ENCODE measurements at regions not wholly inside any gene's neighbourhood (a gene's known extent, or its start where the extent isn't known, plus 50 kb on each side); places are given as distances from the start of the nearest gene placed in this dataset.

DNA sequence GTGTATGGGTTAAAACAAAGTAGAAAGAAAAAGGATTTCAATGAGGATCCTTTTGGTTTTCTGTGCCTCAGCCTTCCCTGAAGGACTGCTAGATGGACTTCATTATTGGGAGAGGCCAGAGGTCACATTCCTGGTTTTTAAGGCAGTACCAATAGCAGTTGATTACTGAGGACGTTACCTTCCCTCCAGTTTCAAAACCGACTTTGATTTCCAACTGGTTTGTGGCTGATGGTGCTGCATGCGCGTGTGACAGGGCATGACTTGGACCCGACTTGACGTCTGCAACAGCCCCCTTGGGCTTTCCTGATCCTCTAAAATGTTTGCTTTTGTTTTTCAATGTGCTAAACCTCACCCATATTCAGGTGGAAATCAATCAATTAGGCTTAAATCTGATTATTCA, 314.3 kb upstream of the ARGLU1 start:
- TF ChIP-seq, protein P1, sequence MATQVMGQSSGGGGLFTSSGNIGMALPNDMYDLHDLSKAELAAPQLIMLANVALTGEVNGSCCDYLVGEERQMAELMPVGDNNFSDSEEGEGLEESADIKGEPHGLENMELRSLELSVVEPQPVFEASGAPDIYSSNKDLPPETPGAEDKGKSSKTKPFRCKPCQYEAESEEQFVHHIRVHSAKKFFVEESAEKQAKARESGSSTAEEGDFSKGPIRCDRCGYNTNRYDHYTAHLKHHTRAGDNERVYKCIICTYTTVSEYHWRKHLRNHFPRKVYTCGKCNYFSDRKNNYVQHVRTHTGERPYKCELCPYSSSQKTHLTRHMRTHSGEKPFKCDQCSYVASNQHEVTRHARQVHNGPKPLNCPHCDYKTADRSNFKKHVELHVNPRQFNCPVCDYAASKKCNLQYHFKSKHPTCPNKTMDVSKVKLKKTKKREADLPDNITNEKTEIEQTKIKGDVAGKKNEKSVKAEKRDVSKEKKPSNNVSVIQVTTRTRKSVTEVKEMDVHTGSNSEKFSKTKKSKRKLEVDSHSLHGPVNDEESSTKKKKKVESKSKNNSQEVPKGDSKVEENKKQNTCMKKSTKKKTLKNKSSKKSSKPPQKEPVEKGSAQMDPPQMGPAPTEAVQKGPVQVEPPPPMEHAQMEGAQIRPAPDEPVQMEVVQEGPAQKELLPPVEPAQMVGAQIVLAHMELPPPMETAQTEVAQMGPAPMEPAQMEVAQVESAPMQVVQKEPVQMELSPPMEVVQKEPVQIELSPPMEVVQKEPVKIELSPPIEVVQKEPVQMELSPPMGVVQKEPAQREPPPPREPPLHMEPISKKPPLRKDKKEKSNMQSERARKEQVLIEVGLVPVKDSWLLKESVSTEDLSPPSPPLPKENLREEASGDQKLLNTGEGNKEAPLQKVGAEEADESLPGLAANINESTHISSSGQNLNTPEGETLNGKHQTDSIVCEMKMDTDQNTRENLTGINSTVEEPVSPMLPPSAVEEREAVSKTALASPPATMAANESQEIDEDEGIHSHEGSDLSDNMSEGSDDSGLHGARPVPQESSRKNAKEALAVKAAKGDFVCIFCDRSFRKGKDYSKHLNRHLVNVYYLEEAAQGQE (IDR thresholded peaks at IDR 0.05; ENCODE audit: borderline replicate concordance) = no peak
- TF ChIP-seq, protein P2, sequence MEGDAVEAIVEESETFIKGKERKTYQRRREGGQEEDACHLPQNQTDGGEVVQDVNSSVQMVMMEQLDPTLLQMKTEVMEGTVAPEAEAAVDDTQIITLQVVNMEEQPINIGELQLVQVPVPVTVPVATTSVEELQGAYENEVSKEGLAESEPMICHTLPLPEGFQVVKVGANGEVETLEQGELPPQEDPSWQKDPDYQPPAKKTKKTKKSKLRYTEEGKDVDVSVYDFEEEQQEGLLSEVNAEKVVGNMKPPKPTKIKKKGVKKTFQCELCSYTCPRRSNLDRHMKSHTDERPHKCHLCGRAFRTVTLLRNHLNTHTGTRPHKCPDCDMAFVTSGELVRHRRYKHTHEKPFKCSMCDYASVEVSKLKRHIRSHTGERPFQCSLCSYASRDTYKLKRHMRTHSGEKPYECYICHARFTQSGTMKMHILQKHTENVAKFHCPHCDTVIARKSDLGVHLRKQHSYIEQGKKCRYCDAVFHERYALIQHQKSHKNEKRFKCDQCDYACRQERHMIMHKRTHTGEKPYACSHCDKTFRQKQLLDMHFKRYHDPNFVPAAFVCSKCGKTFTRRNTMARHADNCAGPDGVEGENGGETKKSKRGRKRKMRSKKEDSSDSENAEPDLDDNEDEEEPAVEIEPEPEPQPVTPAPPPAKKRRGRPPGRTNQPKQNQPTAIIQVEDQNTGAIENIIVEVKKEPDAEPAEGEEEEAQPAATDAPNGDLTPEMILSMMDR (IDR thresholded peaks at IDR 0.05; ENCODE audit: poor library complexity, severe bottlenecking) = no peak
- no peak for TF ChIP-seq EP300 (conservative IDR thresholded peaks at IDR 0.05; ENCODE audit: poor library complexity, severe bottlenecking)
- TF ChIP-seq EZH2 (IDR thresholded peaks at IDR 0.05; ENCODE audit: borderline replicate concordance, insufficient read depth, low read length, poor library complexity, severe bottlenecking) = no peak
- TF ChIP-seq POLR2AphosphoS5 (IDR thresholded peaks at IDR 0.05) = no peak
- no peak for TF ChIP-seq TAF1 (IDR thresholded peaks at IDR 0.05; ENCODE audit: low read depth)

All from neural cell (in vitro differentiated cells).